Sigmoid colon (tissue), 4 donors: ENCODE measurements at regions not wholly inside any gene's neighbourhood (a gene's known extent, or its start where the extent isn't known, plus 50 kb on each side); places are given as distances from the start of the nearest gene placed in this dataset.

Experiments
- POLR2A ChIP-seq, 2 donors: fragments of 450-650 bp; IDR thresholded peaks; one replicate each; pipeline ENCODE4 v1.6.1; 2016; ENCODE audit warnings: antibody characterized with exemption in 2 of 2, mild to moderate bottlenecking in 2 of 2, moderate library complexity in 2 of 2
- POLR2AphosphoS5 ChIP-seq, 4 donors: sonication (generic); formaldehyde crosslinking; IDR thresholded peaks; one replicate each; pipeline ENCODE4 v1.6.1; 2017; ENCODE audit warnings: antibody characterized with exemption in 4 of 4
- TF ChIP-seq, protein P1 (sequence below), 4 experiments: fragments of 450-650 bp in 3 of 4; fragments of 200-600 bp in 1 of 4; IDR thresholded peaks; one replicate each; pipeline ENCODE4 v1.5.1; 2016 to 2019; ENCODE audit warnings: antibody characterized with exemption in 4 of 4, mild to moderate bottlenecking in 3 of 4, moderate library complexity in 2 of 4

DNA sequence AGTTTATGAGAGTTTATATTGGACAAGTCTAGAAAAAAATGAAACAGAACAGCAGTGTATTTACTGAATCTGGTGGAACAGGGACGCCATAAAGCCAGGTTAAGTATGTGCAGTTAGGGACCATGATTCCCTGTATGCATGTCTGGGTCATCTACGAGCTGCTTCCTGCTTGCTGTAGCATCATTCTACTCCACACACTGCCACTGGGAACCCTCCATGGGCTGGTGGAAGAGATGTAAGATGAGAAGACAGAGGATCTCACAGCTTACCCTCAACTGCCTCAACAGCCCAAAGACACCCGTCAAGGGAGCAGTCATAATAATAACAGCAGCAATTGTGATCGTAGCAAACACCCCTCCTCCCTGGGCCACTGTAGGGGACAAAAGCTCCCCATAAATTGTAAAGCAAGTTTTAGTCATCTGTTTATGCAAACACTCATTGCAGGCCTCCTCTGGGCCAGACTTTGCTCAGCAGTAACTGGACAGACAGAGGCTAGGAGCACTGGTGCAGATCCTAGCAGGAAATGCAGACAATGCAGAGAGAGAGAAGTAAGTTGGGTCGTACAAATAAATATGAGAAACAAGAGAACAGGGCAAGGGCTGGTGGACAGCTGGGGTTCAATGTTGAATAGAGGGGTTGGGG is 188.0 kb downstream of the SOX9 start:
- TF ChIP-seq, protein P1, sequence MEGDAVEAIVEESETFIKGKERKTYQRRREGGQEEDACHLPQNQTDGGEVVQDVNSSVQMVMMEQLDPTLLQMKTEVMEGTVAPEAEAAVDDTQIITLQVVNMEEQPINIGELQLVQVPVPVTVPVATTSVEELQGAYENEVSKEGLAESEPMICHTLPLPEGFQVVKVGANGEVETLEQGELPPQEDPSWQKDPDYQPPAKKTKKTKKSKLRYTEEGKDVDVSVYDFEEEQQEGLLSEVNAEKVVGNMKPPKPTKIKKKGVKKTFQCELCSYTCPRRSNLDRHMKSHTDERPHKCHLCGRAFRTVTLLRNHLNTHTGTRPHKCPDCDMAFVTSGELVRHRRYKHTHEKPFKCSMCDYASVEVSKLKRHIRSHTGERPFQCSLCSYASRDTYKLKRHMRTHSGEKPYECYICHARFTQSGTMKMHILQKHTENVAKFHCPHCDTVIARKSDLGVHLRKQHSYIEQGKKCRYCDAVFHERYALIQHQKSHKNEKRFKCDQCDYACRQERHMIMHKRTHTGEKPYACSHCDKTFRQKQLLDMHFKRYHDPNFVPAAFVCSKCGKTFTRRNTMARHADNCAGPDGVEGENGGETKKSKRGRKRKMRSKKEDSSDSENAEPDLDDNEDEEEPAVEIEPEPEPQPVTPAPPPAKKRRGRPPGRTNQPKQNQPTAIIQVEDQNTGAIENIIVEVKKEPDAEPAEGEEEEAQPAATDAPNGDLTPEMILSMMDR (IDR thresholded peaks at IDR 0.05), result no peak
- TF ChIP-seq POLR2A (IDR thresholded peaks at IDR 0.05), result no peak
- TF ChIP-seq POLR2AphosphoS5 (IDR thresholded peaks at IDR 0.05), result no peak
